T-helper 2 cell treated with Interferon-gamma antibody and Interleukin-4, amounts not matched to agents 5 μg/mL and 100 μg/mL, for 36 hours (primary cell): ENCODE measurements at regions not wholly inside any gene's neighbourhood (a gene's known extent, or its start where the extent isn't known, plus 50 kb on each side); places are given as distances from the start of the nearest gene placed in this dataset.

ENCODE experiments used
- DNase-seq: peaks from one replicate; pipeline ENCODE4 v3.0.0; 2021; ENCODE audit warnings: low spot score
- H3K27ac Mint-ChIP-seq: one replicate; pipeline ENCODE4 v1.8.0; 2021; ENCODE audit warnings: mild to moderate bottlenecking, mixed read lengths
- H3K27me3 Mint-ChIP-seq: one replicate; pipeline ENCODE4 v1.8.0; 2021; ENCODE audit warnings: low read depth, mixed read lengths
- H3K36me3 Mint-ChIP-seq: one replicate; pipeline ENCODE4 v1.8.0; 2021; ENCODE audit warnings: low read depth, mixed read lengths
- H3K4me1 Mint-ChIP-seq: one replicate; pipeline ENCODE4 v1.8.0; 2021; ENCODE audit warnings: low read depth, mixed read lengths
- H3K4me3 Mint-ChIP-seq: one replicate; pipeline ENCODE4 v1.8.0; 2022; ENCODE audit warnings: mild to moderate bottlenecking, moderate library complexity, mixed read lengths
- H3K9me3 Mint-ChIP-seq: one replicate; pipeline ENCODE4 v1.8.0; 2021; ENCODE audit warnings: mixed read lengths

DNA sequence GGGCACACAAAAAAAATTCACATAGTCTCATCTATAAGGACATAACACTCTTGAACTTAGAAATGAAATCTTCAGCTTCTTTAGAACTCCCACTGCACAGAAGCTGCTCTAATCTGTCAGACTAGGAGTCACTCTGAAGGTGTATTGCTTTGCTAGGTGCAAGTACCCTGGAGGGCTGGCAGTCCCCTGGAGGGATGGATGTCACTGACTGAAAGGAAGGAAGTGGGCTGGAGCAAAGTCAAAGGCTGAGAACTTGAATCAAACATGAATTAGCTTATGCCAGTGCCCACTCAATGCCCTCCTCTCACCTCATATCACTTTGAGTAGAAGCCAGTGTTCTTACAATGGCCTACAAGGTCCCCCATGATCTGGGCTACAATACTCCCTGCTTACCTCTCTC lies 140.3 kb upstream of the ANKRD1 start:
- H3K4me1 Mint-ChIP-seq: no peaks in the 10 kb centered on the region
- no peaks in the 10 kb centered on the region for H3K9me3 Mint-ChIP-seq
- no peak for DNase-seq
- H3K4me3 Mint-ChIP-seq: no peak overlapping the region
- H3K27me3 Mint-ChIP-seq: peaks cover 21% of the 10 kb centered on the region
- no peaks in the 10 kb centered on the region for H3K36me3 Mint-ChIP-seq
- H3K27ac Mint-ChIP-seq: no peak overlapping the region

DNA sequence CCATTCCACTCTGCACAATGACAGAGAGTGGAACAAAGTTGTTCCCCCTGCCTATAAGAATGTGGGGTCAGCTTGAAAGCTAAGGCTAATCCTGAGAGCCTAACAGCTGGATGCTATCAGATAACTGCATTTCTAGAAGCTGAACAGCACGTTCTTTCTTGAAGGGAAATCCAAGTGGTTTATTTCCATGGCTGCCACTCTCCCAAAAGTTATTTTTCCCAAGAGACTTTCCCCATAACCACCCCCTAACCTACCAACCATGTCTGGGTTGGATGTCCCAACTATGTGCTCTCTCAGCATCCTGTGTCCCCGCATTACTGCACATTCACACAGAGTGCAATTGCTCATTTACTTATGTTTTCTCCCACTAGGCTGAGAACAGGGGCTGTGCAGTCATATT lies 140.7 kb upstream of the ANKRD1 start:
- no peaks in the 10 kb centered on the region for H3K9me3 Mint-ChIP-seq
- peaks cover 23% of the 10 kb centered on the region for H3K27me3 Mint-ChIP-seq
- H3K4me1 Mint-ChIP-seq: no peaks in the 10 kb centered on the region
- H3K36me3 Mint-ChIP-seq: no peaks in the 10 kb centered on the region
- no peak for DNase-seq
- H3K27ac Mint-ChIP-seq: no peak overlapping the region
- H3K4me3 Mint-ChIP-seq: no peak overlapping the region

DNA sequence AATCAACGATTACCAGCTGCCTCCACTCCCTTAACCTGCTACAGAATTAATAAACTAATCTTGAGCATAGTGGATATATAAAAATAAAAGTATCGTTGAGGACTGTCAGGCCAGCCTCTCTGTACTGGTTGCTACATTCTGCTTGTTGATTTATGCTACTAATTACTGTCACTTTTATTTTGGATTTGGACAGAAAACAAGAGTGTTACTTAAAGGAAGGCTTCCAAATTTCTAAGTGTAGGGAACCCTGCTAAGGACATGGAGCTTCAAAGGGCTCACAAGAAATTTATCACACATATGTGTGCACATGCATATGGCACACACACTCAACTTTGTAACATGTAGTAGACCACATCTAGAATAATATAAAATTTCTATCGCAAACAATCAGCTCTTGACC lies 141.2 kb upstream of the ANKRD1 start:
- no peak overlapping the region for H3K27ac Mint-ChIP-seq
- no peak for DNase-seq
- H3K36me3 Mint-ChIP-seq: no peaks in the 10 kb centered on the region
- H3K4me3 Mint-ChIP-seq: no peak overlapping the region
- H3K27me3 Mint-ChIP-seq: peaks cover 23% of the 10 kb centered on the region
- H3K9me3 Mint-ChIP-seq: no peaks in the 10 kb centered on the region
- H3K4me1 Mint-ChIP-seq: no peaks in the 10 kb centered on the region

DNA sequence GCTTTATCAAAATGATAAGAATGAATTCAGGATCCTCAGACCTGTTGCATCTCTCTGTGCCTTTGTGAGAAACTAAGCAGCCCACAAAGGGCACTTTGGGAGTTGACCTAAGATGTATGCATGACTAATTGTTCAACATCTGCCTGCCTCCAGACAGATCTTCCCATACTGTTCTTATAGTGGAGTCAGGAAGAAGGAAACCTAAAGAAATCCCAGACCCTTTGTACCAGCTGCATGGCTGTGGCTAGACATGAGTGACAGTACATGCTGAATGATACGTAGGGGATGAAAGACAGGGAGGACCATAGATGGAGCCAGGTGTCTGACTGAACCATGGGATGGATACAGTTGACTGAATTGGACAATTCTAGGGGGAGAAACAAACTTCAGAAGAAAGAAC lies 148.7 kb upstream of the PCGF5 start:
- H3K4me3 Mint-ChIP-seq: no peak overlapping the region
- no peak for DNase-seq
- peaks cover 26% of the 10 kb centered on the region for H3K27me3 Mint-ChIP-seq
- H3K4me1 Mint-ChIP-seq: peaks cover 2% of the 10 kb centered on the region
- no peak overlapping the region for H3K27ac Mint-ChIP-seq
- peaks cover 11% of the 10 kb centered on the region for H3K9me3 Mint-ChIP-seq
- no peaks in the 10 kb centered on the region for H3K36me3 Mint-ChIP-seq

DNA sequence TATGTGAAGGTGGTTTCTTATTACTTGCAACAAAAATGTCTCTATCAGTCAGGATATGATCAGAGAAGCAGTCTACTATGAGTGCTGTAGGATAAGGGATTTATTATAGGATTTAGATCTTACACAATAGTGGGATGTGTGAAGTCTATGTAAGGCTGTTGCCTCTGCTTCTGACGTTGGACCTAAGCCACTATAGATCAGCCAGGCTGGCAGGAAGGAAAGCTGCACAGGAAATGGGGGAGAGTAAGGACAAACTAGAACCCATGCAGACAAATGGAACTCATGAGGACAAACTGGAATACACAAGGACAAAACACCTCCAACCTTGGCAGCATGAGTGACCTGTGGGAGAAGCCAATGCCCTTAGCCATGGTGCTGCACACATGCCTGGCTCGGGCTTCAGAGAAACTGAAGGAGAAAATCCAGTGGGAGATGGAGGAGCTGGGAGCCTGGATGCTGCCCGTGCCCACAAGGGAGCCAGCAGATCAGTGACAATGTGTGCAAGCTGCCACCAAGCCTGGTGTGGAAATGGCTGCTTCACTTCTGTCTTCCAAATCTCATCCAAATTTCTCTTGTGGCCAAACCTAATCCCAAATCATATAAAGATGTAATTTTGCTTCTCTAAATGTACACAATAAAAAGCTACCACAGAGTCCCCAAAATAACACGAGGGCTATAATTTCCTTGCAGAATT lies 147.0 kb upstream of the PCGF5 start:
- no peaks in the 10 kb centered on the region for H3K36me3 Mint-ChIP-seq
- H3K4me1 Mint-ChIP-seq: peaks cover 2% of the 10 kb centered on the region
- no peak overlapping the region for H3K4me3 Mint-ChIP-seq
- H3K27me3 Mint-ChIP-seq: peaks cover 36% of the 10 kb centered on the region
- H3K27ac Mint-ChIP-seq: no peak overlapping the region
- H3K9me3 Mint-ChIP-seq: peaks cover 11% of the 10 kb centered on the region
- no peak for DNase-seq

DNA sequence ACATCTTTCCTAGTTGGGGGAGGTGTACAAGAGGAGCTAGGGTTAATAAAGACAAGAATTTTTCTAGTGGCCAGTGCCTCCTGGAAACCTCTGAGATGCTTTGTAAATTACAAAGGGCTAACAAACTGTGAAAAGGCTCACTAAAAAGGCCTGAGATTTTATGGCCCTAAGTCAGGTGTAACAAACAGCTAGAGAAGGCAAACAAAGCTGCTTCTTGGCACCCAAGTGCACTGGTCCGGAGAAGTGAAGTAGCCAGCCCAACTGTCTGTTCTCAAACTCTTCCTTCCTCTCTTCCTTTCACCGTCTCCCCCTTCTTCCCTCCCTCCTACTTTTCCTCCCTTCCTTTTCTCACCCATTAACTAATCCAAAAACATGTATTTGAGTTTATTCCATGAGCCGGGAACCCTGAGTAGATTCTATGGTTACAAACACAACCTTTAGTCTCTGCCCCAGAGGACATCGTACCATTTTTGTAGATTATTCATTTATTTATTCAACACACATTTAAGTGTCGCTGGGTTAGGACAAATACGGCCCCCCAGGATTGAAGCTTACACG lies 143.4 kb upstream of the PCGF5 start:
- Mint-ChIP-seq H3K9me3 (peaks cover 11% of the 10 kb centered on the region), H3K27ac (no peak overlapping the region), H3K36me3 (no peaks in the 10 kb centered on the region), H3K4me1 (peaks cover 2% of the 10 kb centered on the region), H3K4me3 (no peak overlapping the region), H3K27me3 (peaks cover 59% of the 10 kb centered on the region)
- no peak for DNase-seq

DNA sequence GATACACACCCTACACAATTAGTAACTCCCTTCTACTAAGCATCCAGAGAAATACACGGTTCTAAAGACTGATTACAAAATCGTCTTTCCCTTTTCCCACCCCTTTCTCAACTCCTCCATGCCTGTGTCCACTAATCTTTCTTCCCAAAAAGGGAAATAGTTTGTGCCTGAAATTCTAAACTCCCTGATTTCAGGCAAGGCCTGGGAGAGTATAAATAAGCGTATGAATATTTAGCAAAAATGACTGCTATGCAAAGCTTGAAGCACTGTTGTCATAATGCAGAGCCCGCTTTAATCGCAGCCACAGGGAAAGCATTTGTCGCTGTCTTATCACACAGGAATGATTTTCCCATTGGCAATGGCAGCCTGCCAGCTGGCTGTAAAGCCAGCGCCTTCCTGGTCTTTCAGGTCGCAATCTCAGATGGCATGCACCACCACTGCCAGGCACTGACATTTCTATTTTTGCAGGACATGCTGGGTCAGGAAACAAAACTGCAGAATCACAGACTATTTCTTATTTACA lies 142.9 kb upstream of the PCGF5 start:
- H3K4me3 Mint-ChIP-seq: no peak overlapping the region
- DNase-seq: no peak
- no peak overlapping the region for H3K27ac Mint-ChIP-seq

DNA sequence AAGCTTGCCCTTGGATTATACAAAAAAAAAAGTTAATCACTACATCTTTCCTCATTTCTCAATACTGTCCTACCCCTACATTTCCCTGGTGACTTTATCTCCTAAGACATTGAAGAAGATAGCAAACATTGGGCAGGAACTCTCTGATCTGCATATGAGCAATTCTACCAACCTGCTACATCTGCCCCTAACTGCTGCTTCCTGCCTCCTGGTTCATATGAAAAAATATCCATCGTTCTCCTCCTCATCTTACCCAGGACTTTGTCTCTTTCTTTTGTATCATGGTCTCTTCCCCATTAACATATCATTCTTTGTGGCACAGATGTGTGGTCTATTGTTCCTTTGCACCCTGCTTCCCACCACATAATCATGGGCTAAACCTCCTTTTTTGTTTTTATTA lies 139.7 kb upstream of the PCGF5 start:
- Mint-ChIP-seq H3K27me3 (peaks cover 56% of the 10 kb centered on the region), H3K4me3 (no peak overlapping the region), H3K36me3 (no peaks in the 10 kb centered on the region), H3K4me1 (peaks cover 2% of the 10 kb centered on the region), H3K9me3 (no peaks in the 10 kb centered on the region), H3K27ac (no peak overlapping the region)
- DNase-seq: no peak

More for the DNA sequence above, 142.9 kb upstream of the PCGF5 start:
- Mint-ChIP-seq H3K27me3 (peaks cover 57% of the 10 kb centered on the region), H3K9me3 (peaks cover 11% of the 10 kb centered on the region), H3K36me3 (no peaks in the 10 kb centered on the region), H3K4me1 (peaks cover 2% of the 10 kb centered on the region)

DNA sequence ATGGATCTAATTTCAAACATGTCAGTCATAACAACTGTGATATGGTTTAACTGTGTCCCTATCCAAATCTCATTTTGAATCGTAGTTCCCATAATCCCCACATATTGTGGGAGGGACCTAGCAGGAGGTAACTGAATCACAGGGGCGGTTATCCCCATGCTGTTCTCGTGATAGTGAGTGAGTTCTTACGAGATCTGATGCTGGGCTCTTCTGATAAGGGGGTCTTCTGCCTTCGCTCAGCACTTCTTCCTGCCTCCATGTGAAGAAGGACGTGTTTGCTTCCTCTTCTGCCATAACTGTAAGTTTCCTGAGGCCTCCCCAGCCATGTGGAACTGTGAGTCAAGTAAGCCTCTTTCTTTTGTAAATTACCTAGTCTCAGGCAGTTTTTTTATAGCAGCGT lies 138.0 kb upstream of the PCGF5 start:
- no peaks in the 10 kb centered on the region for H3K9me3 Mint-ChIP-seq

DNA sequence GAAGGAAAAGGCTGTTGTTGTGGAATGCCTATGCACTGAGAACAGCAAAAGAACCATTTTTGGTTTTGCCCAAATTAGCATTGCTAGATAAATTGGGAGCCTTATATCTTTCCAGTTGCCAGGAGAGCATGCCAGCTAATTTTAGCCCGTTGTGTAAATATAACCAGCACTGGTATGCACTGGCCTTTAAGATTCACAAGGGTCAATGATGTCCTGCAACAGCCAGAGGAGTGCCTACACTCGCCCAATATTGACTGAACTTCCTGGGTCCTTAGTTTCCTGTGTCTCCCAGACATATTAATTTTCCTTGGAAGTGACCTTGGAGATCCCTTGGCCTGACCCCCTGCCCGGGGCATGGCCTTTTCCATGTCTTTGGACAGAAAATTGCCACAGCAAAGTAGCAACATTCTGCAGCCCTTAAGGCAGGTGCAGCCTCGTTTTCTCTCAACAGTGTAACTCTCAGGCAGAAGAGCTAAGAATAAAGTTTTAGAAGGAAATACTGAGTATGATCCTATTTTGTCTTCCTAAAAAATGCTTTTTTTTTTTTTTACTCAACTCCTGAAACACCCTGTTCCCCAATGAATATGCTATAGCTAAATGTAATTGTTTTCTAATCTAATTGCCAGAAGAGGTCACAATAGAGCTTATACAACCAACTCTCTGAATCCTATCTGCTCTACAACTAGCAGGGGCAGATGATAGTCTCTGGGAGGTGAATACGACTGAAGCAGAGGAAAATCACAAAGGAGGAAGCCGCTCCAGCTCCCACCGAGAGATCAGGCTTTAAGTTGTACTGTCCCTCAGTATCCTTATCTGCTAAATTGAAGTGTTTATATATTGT lies 131.9 kb upstream of the PCGF5 start:
- DNase-seq: no peak
- Mint-ChIP-seq H3K27ac (no peak overlapping the region), H3K4me3 (no peak overlapping the region), H3K9me3 (peaks cover 6% of the 10 kb centered on the region), H3K4me1 (peaks cover 2% of the 10 kb centered on the region), H3K27me3 (peaks cover 8% of the 10 kb centered on the region), H3K36me3 (no peaks in the 10 kb centered on the region)

More for the DNA sequence above, 138.0 kb upstream of the PCGF5 start:
- no peak for DNase-seq
- H3K27ac Mint-ChIP-seq: no peak overlapping the region
- no peak overlapping the region for H3K4me3 Mint-ChIP-seq
- H3K36me3 Mint-ChIP-seq: no peaks in the 10 kb centered on the region
- peaks cover 44% of the 10 kb centered on the region for H3K27me3 Mint-ChIP-seq
- peaks cover 2% of the 10 kb centered on the region for H3K4me1 Mint-ChIP-seq

DNA sequence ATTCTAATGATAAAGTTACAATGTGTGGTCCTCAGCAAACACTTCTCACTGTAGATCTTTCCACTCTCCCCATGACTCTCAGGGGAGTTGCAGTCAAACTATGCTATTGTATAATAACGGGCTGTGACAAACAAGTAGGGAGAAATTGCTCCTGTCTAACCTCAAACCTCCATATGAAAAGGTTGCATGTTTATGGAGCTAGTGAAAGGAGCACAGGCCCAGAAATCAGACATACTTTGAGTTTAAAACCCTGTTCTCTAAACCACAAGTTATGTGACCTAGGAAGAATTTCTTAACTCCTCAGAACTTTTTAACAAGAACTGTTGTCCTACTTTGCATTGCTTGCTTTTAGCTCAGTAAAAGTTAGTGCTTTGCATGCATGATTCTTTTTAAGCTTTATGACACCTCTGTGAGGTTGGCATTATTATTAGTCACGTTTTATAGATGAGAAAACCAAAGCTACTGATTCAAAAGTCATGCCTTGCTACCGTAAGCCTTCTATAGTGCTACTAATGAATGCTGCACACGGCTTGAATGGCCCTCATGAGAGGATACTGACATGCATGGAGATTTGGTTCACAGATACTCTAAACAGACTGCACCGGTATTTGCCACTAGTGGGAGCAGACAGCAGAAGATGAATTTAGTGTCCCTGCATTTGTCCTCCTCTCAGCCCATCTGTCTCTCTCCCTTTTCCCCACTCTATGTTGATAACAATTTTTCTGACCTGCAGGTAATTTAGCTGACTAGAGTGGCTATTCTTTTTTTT lies 129.5 kb upstream of the PCGF5 start:
- Mint-ChIP-seq H3K36me3 (no peaks in the 10 kb centered on the region), H3K9me3 (peaks cover 21% of the 10 kb centered on the region), H3K4me1 (no peaks in the 10 kb centered on the region), H3K4me3 (no peak overlapping the region), H3K27ac (no peak overlapping the region), H3K27me3 (peaks cover 4% of the 10 kb centered on the region)
- no peak for DNase-seq

DNA sequence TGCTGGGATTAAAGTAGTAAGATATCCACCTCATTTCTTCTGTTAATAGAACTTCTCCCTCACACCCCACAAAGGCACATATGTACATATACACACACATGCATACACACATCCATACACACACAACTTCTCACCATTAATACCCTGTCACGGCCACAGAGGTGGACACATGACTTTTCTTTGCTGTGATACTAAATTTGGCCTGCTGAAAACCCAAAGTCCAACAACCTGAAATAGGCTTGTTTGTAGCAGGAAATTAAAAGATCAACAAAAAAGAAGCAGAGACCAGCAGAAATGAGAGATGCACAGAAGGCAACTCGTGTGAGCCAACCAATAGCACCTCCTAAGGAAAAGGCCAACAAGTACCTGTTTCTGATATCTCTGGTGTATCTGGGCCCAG lies 128.7 kb upstream of the PCGF5 start:
- Mint-ChIP-seq H3K9me3 (peaks cover 28% of the 10 kb centered on the region), H3K27ac (no peak overlapping the region), H3K27me3 (no peaks in the 10 kb centered on the region), H3K4me3 (no peak overlapping the region), H3K4me1 (no peaks in the 10 kb centered on the region), H3K36me3 (no peaks in the 10 kb centered on the region)
- no peak for DNase-seq

DNA sequence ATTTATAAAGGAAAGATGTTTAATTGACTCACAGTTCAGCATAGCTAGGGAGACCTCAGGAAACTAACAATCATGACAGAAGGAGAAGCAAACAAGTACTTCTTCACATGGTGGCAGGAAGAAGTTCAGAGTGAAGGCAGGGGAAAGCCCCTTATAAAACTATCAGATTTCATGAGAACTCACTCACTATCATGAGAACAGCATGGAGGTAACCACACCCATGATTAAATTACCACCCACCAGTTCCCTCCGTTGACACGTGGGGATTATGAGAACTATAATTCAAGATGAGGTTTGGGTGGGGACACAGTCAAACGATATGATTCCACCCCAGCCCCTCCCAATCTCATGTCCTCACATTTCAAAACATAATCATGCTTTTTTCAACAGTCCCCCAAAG lies 124.2 kb upstream of the PCGF5 start:
- Mint-ChIP-seq H3K4me1 (peaks cover 6% of the 10 kb centered on the region), H3K9me3 (peaks cover 48% of the 10 kb centered on the region), H3K27me3 (no peaks in the 10 kb centered on the region), H3K4me3 (no peak overlapping the region), H3K27ac (no peak overlapping the region), H3K36me3 (peaks cover 8% of the 10 kb centered on the region)
- no peak for DNase-seq
